ENCODE measurements at regions not wholly inside any gene's neighbourhood (a gene's known extent, or its start where the extent isn't known, plus 50 kb on each side); places are given as distances from the start of the nearest gene placed in this dataset.
"Not testable (repeated sequence)": the region's sequence is repeated elsewhere in the genome, so short reads cannot be mapped to it uniquely, and the experiment has no call there.

DNA sequence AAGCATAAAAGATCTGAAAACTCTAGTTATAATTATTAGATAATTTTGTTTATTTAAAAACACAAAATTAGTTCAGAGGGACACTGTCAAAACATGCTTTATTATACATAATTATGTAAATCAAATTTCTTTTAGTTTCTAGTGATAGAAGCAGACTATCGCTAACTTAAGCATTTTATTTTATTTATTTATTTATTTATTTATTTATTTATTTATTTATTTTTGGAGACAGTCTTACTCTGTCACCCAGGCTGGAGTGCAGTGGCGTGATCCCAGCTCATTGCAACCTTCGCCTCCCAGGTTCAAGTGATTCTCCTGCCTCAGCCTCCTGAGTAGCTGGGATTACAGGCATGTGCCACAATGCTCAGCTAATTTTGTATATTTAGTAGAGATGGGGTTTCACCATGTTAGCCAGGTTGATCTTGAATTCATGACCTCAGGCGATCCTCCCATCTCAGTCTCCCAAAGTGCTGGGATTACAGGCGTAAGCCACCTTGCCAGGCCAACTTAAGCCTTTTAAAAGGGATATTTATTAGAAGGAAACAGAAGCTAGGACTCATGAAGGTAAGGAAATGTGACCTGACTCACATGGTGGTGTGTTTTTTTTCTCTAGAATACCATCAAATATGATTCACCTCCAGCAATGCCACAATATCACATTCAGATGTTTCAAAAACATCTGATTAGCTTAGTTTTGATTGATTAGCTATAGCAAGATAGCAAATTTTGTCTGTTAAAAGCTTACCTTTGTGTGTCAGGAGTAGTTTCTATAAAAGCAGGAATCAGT lies 1357.4 kb upstream of the ADGRL4 start:
- DNase-seq, result no peak

DNA sequence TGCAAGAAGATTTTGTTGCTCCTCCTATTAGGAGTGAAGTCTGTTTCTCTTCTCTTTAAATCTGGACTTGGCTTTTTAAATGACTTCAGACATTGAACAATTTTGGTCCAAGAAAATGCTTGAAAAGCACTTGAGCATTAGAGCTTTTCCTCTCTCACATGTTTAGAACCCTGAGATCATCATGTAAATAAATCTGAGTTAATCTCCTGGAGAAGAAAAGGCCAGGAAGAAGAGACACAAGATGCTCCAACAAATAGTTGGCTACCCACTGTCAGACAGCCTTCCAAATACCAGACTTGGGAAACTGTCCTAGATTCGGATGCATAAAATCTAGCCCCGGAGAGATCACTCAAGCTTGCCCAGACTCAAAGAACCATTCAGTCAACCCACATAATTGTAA lies 1353.1 kb upstream of the ADGRL4 start:
- no peak for DNase-seq

DNA sequence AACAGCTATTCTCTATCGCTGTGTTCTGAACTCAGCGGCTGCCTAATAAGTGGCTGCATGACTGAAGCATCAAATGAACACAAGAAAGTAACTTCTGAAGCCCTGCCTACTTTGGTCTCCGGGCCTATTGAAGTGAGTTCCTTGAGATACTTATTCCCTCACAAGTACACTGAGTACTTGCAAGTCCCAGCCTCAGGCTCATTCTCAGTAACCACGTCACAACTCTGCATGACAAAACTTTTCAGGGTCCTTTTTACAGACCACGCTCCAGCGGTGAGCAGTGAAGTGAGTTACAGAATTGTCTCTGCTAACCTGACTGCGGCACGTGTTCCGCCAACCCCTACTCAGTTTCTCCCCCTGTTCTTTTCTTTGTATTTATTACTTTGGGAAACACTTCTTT lies 1342.7 kb upstream of the ADGRL4 start:
- no peak for DNase-seq

DNA sequence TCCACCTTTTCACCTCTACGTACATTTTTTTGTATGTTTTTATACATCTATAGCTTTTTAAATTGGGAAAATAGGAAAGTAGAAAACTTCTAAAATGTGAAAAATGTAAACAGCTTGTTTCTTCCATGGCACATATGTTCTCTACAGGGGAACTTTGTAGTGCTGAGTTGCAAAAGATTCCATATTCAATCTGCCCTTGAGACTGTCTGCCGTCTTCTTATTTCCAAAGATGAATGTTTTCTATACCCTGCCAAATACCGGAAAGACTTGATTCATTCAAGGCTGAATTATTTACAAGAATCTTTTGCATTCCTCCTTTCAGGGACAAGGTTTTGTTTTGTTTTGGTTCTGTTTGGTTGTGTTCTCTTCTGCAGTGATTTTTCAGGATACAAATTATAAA lies 1334.5 kb upstream of the ADGRL4 start:
- no peak for DNase-seq

DNA sequence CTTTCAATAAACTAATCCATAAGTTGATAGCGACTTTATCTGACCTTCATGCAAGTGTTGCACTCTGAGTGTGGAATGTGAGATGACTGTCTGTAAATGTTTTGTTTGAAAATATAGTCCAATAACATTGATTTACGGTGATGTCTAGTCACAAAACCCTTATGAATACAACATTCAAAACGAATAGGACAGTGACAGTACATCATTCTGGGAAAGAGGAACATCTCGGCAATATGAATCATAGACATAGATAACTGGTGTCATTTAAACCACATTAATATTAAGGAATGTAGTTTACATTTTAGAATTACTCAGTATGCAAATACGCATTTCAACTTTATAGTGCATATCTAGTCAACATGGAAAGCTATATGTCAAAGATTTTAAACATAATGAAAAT lies 1311.6 kb upstream of the ADGRL4 start:
- no peak for DNase-seq

DNA sequence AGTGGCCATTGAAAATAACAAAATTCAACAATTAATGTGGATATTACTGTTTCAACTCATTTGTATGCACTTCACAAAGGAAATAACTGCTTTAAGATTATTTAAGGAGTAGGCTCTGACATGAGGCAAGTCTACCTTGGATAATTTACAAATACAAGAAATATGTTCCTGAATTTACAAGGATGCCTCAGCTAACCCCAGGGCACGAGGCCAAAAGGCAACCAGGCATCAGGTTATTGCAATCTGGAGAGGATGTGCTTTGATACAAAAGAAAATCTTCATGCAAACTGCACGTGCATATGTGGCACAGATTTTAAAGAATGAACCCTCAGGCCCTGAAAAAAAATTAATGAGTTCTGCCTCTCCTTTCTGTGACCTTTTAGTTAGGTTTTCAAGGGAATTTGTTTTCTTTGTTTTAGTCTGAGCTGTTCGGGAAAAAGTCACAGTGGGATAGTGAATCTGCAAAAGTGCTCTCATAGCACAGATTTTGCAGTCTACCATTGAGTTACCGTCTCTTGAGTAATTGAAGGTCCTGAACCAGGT lies 1304.2 kb upstream of the ADGRL4 start:
- DNase-seq, result no peak

DNA sequence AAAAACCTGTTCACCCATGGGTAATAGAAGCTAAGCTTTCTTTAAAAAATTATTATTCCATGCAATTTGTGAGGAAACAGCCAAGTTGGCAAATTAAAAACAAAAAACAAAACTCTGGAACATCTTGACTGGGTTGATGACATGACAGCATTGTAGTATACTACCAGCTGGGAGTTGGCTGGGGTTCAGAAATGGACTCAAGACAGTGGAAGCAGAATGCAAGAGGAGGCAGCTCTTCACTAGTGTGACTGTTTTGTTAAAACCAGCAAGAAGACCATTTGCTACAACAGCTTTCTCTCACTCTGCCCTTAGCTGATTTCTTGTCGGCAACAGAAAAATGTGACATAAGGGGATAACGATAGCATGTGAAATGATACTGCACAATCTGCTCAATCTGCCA lies 1298.9 kb upstream of the ADGRL4 start:
- DNase-seq, result no peak

DNA sequence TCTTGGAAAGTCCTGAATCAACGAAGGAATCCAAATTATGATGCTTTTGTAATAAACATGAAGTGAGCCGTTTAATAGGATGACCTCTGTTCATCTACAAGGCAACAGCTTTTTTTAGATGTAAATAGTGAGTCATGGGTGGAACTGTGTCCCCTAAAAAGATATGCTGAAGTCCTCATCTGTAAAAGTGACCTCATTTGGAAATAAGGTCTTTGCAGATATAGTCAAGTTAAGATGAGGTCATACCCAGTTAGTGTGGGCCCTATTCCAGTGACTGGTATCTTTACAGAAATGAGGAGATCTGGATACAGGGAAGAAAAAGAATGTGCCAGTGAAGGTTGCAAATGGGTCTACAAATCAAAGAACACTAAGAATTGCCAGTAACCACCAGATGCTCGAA lies 1287.3 kb upstream of the ADGRL4 start:
- DNase-seq, result no peak

DNA sequence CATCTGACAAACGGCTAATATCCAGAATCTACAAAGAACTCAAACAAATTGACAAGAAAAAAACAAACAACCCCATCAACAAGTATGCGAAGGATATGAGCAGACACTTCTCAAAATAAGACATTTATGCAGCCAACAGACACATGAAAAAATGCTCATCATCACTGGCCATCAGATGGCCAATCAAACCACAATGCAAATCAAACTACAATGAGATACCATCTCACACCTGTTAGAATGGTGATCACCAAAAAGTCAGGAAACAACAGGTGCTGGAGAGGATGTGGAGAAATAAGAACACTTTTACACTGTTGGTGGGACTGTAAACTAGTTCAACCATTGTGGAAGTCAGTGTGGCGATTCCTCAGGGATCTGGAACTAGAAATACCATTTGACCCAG lies 1282.2 kb upstream of the ADGRL4 start:
- not testable (repeated sequence) for DNase-seq

DNA sequence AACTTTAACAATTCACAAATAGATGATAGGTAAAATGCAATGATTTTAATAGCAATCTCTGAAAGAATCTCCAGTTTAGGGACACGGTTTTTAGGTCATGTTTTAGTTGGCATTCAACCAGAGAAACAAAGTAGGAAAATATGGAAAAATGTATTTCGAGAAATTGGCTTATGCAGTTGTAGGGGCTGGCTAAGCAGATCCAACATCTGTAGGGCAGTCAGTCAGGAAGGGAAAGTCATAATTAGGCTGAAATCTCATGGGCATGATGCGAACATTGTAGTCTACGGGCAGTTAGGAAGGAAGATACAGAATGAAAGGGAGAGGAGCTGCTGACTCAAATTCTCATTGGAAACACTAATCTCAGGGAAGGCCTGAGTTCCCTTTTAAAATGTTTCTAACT lies 1276.0 kb upstream of the ADGRL4 start:
- no peak for DNase-seq

DNA sequence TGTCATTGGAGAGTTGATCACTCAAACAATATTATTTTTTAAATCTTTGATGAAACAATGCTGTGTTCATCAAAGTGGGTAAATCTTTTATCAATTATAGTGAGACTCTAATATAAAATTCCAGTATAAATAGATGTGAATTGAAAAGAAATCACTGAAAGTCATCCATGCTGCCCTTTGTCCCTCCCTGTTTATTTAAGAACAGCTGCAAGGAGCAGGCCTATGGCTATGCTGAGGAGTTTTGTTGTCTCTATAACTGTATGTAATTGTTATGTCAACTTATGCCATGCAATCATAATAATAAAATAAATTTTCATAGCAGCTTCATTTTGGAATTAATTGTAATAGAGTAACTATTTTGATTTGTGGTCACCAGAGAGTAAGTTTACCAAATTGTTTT lies 1272.4 kb upstream of the ADGRL4 start:
- no peak for DNase-seq

DNA sequence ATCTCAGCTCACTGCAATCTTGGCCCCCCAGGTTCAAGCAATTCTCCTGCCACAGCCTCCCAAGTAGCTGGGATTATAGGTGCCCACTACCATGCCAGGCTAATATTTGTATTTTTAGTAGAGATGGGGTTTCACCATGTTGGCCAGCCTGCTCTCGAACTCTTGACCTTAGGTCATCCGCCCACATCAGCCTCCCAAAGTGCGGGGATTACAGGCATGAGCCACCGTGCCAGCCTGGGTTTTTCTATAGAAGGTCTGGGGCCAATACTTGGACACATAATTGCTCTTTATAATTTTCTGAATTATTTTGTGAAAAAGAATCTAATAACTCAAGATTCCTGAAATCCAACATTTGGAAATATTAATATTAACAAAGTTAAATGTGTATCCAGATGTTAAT lies 1267.7 kb upstream of the ADGRL4 start:
- DNase-seq, result no peak

DNA sequence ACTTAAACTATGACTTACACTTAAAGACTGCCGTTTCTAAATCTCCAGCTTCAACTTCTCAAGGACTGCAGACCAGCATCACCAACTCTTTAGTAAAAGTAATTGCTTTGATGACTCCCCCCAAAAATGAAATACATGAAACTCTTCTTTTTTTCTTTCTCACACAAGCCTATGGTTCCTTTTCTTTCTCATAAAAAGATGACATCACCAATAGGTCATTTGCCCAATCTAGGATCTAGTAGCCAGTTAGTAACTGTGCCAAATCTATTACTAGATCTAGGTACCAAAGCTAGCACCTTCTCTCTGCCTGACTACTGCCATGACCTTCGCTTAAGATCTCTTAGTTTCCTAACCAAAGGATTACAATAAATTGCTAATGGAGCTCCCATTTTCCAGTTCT lies 1266.0 kb upstream of the ADGRL4 start:
- no peak for DNase-seq

DNA sequence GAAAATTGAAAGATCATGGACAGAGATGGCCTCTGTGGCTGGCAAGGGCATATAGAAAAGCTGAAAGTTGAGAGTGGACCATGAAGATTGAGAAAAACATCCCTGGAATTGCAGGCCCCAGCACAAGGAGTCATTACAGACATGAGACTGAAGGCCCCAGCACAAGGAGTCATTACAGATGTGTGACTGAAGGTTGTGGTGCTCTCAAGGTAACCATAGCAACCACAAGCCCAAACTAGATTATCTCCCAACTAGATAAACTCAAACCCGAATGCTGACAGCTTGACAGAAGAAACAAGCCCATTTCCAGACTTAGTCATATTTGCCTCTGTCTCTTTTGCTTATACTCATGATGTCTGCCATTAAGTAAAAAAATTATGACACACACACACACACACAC lies 1252.1 kb upstream of the ADGRL4 start:
- no peak for DNase-seq

DNA sequence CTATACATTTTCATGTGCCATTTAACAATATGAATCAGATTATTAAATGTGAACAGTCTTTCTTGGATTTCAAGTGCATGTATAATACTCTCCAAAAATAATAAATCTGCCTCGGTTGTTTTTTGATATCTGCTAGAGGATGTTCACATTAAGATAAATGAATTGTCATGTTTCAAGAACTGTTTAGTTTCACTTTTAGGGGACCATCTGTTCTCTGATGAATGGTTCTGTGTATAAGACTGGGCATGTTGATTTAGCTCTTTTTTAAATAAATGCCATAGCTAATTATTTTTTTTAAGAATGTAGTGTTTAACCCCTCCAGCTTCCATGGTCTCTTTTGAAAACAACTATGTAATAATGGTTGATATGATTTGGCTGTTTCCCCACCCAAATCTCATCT lies 1245.1 kb upstream of the ADGRL4 start:
- DNase-seq, result no peak

DNA sequence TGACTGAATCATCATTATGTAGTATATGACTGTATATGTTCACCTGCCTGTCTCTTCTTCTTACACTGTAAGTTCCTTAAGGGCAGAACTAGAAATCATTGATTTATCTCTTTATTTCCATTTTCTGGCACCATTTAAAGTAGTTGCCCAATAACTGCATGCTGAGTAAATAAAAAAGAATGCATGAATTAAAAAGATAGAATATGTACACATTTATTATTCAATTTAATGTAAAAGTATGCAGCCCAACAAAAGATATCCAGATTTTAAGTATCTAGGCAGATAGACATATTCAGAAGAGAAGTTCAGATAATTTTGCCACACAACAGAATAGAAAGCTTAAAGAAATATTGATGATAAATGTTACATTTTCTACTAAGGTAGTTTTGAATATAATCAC lies 1244.6 kb upstream of the ADGRL4 start:
- no peak for DNase-seq

DNA sequence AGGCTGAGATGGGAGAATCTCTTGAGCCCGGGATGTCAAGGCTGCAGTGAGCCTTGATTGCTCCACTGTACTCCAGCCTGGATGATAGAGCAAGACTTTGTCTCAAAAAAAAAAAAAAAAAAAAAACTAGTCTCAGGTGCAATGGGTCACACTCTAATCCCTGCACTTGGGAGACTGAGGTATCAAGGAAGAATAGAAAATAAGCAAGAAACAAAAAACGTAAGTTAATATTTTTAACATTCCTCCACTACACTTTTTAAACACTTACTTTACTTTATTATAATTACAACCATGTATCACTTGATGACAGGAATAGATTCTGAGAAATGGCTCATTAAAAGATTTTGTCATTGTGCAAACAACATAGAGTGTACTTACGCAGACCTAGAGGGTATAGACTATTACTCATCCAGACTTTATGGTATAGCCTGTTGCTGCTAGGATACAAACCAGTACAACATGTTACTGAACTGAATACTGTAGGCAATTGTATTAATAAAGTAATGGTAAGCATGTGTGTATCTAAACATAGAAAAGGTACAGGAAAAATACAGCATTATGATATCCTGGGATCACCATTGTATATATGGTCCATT lies 1244.1 kb upstream of the ADGRL4 start:
- no peak for DNase-seq

DNA sequence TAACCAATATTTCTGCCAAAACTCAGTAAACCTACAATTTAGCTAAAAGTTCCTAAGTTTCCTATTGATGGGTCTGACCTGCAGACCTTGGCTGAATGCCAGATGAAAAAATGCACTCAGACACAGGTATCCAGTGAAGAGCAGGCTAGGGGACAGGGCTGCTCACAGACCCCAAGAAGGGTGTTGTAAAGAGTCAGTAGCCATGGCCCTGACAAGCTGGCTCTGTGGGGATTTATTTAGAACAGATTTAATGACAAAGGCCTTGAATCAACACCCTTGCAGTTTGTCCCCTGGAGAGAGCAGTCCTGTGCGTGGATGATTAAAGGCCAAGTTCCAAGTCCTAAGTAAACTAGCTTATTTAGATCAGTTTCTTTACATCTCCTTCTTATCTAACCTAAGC lies 1243.2 kb upstream of the ADGRL4 start:
- no peak for DNase-seq

DNA sequence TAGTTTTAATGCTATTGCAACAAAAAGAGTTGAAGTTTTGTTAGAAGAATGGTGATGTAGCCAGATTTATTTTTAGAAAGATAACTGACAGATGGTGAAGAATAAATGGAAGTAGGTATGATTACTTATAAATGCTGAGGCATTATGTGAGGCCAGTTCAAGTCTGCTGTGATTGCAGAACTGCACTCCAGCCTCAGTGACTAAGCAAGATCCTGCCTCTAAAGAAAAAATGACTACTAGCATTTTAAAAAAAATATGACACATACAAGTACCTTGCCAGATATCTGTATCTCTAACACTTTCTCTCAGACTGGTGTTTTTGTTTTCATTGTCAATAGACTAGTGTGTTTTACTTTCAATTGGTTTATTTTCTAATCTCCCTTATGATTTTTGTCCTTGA lies 1242.4 kb upstream of the ADGRL4 start:
- DNase-seq, result no peak

DNA sequence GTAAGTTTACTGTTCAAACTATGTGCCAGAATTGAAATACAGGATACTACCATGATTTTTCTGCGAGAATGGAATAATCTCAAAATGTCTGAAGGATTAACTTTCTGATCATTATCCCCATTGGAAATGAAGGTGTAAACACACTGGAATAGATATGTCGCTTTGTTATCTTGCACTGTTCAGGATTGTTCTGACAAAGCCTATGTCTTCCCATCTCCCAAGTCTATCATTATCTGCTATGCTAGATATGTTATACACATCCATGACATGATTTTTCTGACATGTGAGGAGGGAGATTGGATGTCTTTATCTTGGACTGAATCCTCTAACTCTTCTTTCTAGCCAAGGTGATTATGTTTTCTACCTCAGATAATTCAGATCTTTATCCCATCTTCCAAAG lies 1239.3 kb upstream of the ADGRL4 start:
- no peak for DNase-seq

DNA sequence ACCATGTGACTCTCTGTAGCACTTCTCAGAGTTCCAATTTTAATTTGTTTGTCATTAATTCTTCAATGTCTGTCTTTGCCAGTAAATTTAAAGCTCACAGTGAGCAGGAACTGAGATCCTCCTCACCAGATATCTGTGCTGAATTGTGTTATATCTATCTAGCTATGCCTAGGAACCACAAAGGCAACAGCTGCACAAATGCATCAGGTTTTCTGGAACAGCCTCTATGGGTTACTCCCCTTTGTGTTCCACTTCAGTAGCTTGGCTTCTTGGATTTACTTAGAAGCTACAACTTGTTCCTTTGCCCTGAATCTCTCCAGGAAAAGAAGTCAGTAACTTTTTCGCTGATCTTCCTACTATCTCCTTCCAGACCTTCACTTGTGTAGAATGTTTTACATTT lies 1237.8 kb upstream of the ADGRL4 start:
- DNase-seq, result no peak

DNA sequence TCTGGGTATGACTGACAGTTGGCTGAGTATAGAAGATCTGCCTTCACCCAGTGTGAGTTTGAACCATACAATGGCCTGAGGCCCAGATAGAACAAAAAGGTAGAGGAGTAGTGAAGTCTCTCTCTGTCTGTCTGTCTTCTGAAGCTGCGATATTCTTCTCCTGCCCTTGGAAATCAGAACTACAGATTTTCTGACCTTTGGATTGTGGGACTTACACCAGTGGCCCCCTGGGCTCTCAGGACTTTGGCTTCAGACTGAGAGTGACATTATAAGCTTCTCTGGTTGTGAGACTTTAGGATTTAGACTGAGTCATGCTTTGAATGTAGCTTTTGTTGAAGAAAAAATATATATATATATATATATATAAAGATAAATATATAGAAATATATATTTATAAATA lies 1235.0 kb upstream of the ADGRL4 start:
- DNase-seq, result no peak

DNA sequence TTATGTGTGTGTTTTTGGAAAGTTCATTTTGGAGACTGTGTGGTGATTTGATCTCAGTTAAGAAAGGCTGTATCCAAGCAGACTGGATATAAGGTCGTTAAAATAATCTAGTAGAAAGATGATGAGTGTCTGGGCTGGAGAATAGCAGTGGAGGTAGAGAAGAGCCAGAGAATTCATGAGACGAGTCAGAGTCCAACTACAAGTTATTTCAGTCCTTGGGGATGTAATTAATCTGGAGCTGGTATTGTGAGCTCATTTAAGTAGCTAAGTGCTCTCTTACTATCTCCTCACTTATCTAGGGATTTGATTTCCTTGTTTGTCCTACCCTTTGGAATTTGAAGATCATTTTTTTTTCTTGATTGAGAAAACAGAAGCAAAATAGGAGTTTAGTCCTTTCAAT lies 1219.0 kb upstream of the ADGRL4 start:
- no peak for DNase-seq

DNA sequence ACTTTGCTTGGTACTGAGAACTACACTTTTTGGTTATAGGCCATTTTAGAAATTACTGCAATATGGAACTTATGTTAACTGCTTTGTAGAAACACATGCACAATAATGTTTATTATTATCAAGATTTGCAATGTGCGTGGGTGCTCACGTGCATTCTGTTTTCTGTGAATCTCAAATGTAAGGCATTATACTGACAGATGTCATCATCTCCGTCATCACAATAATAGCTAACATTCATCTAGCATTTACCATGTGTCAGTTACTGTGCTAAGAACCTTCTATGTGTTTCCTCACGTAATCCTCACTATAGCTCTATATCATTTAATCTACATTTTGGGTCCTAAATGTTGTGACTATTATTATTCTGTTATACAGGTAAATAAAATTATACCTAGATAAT lies 1214.8 kb upstream of the ADGRL4 start:
- DNase-seq, result no peak

DNA sequence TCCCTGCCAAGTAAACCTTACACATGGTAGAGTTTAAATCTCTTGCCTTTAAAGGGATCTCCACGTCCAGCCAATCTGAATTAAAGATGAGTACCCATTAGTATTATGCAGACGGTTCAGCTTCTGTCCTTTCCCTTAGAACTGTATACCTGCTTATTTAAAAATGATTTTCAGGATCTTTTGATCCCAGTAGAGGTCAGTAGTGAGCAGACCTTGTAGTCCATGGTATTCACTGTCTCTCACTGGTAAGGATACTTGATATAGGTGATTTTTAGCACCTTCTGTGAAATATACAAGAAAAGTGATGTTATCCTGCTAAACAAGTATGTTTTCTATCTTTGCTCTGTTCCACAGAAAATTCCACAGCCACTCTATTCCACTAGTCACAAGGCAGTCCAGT lies 1211.6 kb upstream of the ADGRL4 start:
- DNase-seq, result no peak
